ENCODE measurements at regions not wholly inside any gene's neighbourhood (a gene's known extent, or its start where the extent isn't known, plus 50 kb on each side); places are given as distances from the start of the nearest gene placed in this dataset.

GRCh38 chr16:85448557-85449190 is 164.4 kb upstream of the GSE1 start:
- TF ChIP-seq CTCF (IDR thresholded peaks at IDR 0.05) (no peak), POLR2A (IDR thresholded peaks at IDR 0.05) (no peak), POLR2AphosphoS5 (IDR thresholded peaks at IDR 0.05; ENCODE audit: insufficient read depth in 1 of 2, low read depth in 1 of 2) (no peak)

Data from vagina (tissue), 2 donors.